GM12892 (cell line): ENCODE measurements at regions not wholly inside any gene's neighbourhood (a gene's known extent, or its start where the extent isn't known, plus 50 kb on each side); places are given as distances from the start of the nearest gene placed in this dataset.

Experiments
- POLR2A ChIP-seq: IDR thresholded peaks from 2 replicates; pipeline ENCODE4 v1.6.1; 2011; ENCODE audit warnings: low read depth, low read length, control low read depth
- POLR2AphosphoS5 ChIP-seq: IDR thresholded peaks from 2 replicates; pipeline ENCODE4 v1.6.1; 2011; ENCODE audit warnings: low read depth, low read length, control low read depth
- TAF1 ChIP-seq: IDR thresholded peaks from 2 replicates; pipeline ENCODE4 v1.6.1; 2011; ENCODE audit warnings: low read depth, mild to moderate bottlenecking, control low read depth, low read length, borderline replicate concordance

- TF ChIP-seq POLR2A = no peak
- TF ChIP-seq POLR2AphosphoS5 = no peak
- TF ChIP-seq TAF1 = no peak
Observed at GRCh38 chr14:45558183-45558582, 305.2 kb upstream of the MIS18BP1 start.
